Stimulated activated CD8-positive, alpha-beta memory T cell treated with anti-CD3 and anti-CD28 coated beads, Interleukin-12 subunit alpha, Interleukin-12 subunit beta, amount 100 ng/mL, for 24 hours (primary cell): ENCODE measurements at regions not wholly inside any gene's neighbourhood (a gene's known extent, or its start where the extent isn't known, plus 50 kb on each side); places are given as distances from the start of the nearest gene placed in this dataset.
"Not testable (repeated sequence)": the region's sequence is repeated elsewhere in the genome, so short reads cannot be mapped to it uniquely, and the experiment has no call there.

Experiments used
- DNase-seq: peaks from one replicate; pipeline ENCODE4 v3.0.0-alpha.2; 2020; ENCODE audit errors: extremely low read depth

GRCh38 chr6:119965008-119965407 is 615.4 kb upstream of the MAN1A1 start:
- no peak for DNase-seq

DNA sequence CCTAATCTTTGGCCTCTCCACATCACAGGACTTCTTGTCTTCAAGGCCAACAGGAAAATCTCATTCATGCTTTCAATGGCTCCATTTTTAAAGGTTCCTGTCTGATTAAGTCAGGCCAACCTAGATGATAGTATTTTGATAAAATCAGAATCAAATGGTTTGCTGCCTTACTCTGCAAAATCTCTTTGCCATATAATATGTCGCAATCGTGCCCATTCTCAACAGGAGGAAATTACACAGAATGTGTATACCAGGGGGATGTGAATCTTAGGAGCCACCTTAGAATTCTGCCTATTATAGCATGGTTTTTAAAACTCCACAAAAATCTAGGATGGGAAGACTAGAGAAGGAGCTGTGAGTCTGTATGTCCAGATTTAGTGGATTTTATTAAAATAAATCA is 612.9 kb upstream of the MAN1A1 start:
- no peak for DNase-seq

- no peak for DNase-seq
Measured at GRCh38 chr6:119961450-119961849, 611.9 kb upstream of the MAN1A1 start.

DNA sequence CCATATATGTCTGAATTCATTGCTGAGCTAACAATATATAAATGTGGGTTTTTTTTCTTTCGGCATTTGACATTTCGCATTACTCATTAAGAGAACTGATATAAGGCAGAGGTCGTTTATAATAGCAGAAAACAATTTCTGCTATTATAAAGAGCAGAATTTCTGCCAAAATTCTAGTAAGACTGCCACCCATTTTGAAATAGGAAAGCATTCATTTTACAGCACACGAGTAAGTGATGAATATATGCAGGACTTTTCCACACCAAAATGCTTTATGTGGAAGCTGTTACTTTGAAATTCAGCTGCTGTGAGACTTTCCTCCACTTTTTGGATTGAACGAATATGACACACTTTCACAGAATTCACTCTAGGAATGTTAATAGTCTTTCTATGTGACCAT is 610.9 kb upstream of the MAN1A1 start:
- DNase-seq = no peak

DNA sequence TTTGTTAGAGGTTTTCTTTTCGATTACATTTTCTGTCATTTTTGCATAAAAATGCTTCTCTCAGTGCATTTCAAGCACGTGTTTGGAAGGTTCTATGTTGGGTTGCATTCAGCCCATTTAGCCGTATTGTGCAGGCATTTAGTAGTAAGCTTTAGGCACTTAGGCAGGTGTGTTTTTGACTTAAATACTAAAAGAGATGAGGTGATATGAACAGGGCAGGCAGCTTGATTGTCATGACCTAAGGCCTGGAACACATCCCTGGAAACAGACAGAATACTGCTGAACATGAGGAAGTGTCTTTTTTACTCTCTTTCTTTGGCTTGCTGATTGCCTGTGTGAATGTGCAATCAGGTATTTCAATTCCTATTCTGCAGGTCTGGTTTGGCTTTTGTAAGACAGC is 610.5 kb upstream of the MAN1A1 start:
- no peak for DNase-seq

DNA sequence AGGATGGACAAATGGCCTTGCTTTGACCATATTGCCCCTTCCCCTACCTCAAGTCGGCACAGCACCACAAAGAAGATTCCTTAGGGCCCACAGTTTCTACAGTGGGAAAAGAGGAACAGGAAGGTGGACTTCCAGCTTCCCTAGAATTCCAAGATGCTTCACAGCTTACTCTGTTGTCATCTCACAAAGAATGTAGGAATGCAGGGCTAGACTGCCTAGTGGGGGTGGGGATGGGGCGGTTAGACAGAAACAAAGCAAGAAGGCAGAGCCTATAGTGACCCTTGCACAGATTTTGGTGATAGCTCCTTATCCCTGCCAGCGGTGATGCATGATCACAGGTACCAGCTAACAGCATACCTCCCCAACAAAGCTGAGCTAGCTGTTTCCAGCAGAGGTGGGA is 607.6 kb upstream of the MAN1A1 start:
- no peak for DNase-seq

- no peak for DNase-seq
Measured at GRCh38 chr6:119952696-119953095, 603.1 kb upstream of the MAN1A1 start.

DNA sequence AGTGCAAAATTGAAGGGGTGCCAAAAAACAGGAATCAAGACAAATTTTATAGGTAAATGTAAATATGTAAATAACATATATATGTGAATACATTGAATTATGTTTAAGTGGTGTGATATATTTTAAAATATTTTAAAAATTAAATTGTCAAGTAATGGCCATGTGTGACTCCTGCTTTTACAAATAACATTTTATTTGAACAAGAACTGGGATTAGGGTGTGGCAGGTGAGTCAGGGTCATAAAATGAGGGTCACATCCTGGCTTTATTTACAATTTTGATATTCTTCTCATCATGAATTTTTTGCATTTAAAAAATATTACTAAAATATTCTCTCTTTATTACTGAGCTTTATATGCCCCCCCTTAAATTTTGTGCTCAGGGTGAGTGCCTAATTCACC is 601.1 kb upstream of the MAN1A1 start:
- DNase-seq = no peak

GRCh38 chr6:119942078-119942752 is 592.7 kb upstream of the MAN1A1 start:
- no peak for DNase-seq

GRCh38 chr6:119938752-119939151 is 589.2 kb upstream of the MAN1A1 start:
- no peak for DNase-seq

DNA sequence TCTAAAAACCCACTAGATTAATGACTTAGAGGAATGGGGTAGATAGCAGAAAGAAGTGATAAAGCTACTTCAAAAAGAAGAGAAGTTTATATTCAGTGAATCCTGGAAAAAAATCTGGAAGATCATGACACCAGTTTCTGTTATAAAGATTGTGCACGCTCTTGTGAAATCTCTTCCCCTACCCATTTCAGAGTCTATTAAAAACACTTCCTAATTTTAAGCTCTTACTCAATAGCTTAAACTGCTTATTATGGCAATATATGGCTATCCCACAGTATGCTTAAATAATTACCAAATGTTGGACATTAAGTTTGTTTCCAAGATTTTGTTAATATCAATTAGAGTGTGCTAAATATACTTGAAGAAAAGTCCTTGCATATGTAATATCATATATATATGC is 585.3 kb upstream of the MAN1A1 start:
- no peak for DNase-seq

DNA sequence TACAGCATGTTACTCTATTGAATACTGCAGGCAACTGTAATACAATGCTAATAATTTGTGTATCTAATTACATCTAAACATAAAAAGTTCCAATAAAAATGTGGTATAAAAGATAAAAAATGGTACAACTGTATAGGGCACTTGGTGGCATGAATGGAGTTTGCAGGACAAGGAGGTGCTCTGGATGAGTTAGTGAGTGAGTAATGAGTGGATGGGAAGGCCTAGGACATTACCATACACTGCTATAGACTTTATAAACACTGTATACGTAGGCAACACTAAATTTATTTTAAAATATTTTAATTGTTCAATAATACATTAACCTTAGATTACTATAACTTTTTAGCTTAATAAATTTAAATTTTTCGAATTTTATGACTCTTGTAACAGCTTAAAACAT is 579.6 kb upstream of the MAN1A1 start:
- DNase-seq = no peak

DNA sequence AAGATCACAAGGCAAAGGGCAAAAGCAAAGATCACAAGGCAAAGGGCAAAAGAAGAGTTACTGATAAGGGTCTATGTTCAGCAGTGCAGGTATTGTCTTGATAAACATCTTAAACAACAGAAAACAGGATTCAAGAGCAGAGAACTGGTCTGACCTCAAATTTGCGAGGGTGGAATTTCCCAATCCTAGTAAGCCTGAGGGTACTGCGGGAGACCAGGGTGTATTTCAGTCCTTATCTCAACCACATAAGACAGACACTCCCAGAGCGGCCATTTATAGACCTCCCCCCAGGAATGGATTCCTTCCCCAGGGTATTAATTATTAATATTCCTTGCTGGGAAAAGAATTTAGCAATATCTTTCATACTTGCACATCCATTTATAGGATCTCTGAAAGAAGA is 575.3 kb upstream of the MAN1A1 start:
- DNase-seq = not testable (repeated sequence)

DNA sequence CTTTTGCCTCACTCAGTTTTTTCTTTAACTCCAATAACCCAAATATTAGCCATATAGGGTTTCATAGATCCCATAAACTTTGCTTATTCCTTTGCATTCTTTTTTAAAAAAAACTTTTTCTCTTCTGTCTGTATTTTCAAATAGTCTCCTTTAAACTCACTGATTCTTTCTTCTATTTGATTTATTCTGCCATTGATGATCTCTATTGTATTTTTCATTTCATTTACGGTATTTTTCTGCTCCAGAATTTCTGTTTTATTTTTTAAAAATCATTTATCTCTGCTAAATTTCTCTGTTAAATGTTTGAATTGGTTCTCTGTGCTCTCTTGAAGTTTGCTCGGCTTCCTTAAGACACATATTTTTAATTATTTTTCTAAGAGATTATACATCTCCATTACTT is 573.3 kb upstream of the MAN1A1 start:
- no peak for DNase-seq

- no peak for DNase-seq
Measured at GRCh38 chr6:119921491-119922010, 572.0 kb upstream of the MAN1A1 start.

DNA sequence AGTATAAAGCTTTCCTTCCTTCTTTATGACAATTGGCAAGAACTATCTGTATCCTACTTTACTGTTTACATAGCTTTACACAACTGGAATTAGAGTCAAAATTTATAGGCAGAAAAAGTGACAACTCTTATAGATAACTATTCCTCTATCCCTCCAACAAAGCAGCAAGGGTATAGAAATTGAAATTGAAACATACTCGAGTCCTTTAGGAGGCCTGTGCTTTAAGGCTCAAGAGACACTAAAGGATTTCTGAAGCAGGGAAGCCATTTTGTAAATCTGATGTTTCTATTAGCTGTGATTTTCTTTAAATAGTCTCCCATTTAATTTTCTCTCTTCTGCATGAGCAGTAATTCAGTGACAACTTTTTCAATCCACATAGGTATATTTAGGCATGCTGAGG is 567.6 kb upstream of the MAN1A1 start:
- DNase-seq = no peak

DNA sequence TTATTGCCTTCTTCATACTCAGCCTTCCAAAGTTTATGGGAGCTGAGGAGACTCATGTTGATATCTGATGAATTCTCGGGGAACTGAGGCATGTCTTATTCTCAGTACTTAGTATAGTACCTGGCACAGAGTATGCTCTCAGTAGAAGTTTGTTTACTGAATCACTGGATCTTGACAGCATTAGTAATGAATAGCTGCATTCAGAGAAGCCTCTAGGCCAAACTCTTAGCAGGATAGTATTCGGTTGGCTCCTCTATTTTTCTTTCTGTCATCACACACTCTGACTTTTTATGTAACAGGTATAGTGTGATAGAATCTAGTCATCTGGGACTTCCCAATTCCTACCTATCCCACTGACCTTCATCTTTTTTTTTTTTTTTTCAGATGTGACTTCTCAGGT is 566.4 kb upstream of the MAN1A1 start:
- DNase-seq = no peak

- no peak for DNase-seq
Measured at GRCh38 chr6:119908157-119908556, 558.6 kb upstream of the MAN1A1 start.

GRCh38 chr6:119902681-119903080 is 553.1 kb upstream of the MAN1A1 start:
- DNase-seq = no peak

DNA sequence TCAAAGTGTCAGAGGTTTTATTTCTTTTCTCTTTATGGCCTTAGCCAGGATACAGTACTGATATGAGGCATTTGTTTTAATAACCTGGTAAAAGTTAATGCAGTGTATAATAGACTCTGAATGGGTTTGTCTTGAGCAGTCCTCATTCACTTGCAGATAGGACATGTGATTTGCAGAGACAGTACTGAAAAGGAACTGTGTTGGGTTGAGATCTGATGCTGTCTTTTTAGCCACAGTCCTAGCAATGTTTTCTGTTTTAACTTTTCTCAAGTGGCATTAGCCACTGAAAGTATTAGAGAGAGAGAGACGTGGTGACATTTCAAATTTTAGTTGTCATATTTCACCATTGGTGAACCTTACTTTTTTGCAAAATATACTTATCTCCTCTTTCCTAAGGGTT is 547.2 kb upstream of the MAN1A1 start:
- no peak for DNase-seq

GRCh38 chr6:119895626-119896025 is 546.1 kb upstream of the MAN1A1 start:
- DNase-seq = no peak

- no peak for DNase-seq
Measured at GRCh38 chr6:119894811-119895210, 545.2 kb upstream of the MAN1A1 start.

DNA sequence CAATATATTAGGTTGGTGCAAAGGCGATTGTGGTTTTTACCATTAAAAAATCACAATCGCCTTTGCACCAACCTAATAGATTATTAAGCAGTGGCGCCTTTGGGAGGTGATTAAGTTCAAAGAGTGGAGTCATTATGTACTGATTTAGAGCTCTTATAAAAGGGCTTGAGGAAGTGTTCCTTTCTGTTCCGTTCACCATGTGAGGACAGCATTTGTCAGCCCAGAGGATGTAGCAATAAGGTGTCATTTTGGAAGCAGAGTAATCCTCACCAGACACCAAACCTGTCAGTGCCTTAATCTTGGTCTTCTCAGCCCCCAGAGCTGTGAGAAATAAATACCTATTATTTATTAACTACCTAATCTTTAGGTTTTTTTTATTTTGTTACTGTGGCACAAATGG is 542.1 kb upstream of the MAN1A1 start:
- no peak for DNase-seq

DNA sequence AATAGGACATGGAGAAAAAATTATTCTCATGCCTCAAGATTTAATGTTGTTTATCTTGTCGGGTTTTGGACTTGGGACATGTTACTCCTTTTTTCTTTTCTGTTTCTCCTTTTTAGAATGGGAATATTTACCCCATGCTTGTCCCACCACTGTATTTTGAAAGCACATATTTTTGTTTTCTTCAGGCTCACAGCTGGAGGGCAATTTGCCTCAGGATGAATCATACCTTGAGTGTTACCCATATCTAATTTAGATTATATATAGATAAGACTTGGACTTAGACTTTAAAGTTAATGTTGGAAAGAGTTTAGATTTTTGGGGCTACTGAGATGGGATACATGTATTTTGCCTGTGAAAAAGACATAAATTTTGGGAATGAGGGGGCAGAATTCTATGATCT is 541.6 kb upstream of the MAN1A1 start:
- DNase-seq = no peak
